GM12875 (cell line): ENCODE measurements at regions not wholly inside any gene's neighbourhood (a gene's known extent, or its start where the extent isn't known, plus 50 kb on each side); places are given as distances from the start of the nearest gene placed in this dataset.

Experiments
- H3K4me3 ChIP-seq: one replicate; pipeline ENCODE4 v1.5.1; 2011; ENCODE audit warnings: low read depth, low read length, control low read depth
- CTCF ChIP-seq: IDR thresholded peaks from 2 replicates; pipeline ENCODE4 v1.5.1; 2011; ENCODE audit warnings: low read depth, mild to moderate bottlenecking, control low read depth, inconsistent platforms, low read length, moderate library complexity, borderline replicate concordance; ENCODE audit not compliant: insufficient read depth

GRCh38 chr9:119509291-119509905 is 140.2 kb upstream of the BRINP1 start:
- TF ChIP-seq CTCF, result no peak
- no peak overlapping the region for H3K4me3 ChIP-seq

- no peak for TF ChIP-seq CTCF
- no peak overlapping the region for H3K4me3 ChIP-seq
Measured at GRCh38 chr9:119501374-119501773, 132.1 kb upstream of the BRINP1 start.

- no peak overlapping the region for H3K4me3 ChIP-seq
- no peak for TF ChIP-seq CTCF
Measured at GRCh38 chr9:119500072-119500771, 131.0 kb upstream of the BRINP1 start.

DNA sequence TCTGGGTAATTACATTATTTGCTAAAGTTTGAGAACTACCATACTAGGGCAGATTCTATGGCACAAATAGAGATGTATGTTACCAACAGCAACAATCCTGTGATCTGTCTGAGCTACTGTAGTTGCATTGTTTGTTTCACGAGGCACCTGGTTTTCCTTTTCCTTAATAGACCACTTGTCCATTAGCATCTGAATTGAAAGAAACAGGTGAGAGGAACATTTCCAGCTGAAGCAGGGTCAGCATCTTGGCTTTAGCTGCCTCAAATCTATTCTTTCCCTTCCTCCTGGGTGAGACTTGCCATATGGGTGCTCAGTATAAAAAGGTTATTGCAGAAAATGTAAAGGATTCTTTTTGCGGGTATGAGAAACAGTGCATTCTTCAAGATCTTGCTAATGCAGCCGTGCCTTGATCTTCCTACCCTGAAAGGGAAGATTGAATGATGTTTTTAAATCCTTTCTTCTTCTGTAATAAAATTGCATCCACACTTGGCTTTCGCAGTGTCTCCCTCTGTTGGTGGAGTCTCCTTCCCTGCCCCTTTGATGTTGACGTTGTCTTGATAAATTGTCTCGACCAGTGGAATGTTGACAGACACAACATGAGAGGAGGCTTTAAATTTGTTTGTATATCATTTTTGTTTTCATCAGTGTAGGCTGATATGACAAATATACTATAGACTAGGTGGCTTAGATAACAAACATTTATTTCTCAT is 118.0 kb upstream of the BRINP1 start:
- 0 out of 2 replicates have a peak, but pooled peaks have one; percentile 4 for TF ChIP-seq CTCF

DNA sequence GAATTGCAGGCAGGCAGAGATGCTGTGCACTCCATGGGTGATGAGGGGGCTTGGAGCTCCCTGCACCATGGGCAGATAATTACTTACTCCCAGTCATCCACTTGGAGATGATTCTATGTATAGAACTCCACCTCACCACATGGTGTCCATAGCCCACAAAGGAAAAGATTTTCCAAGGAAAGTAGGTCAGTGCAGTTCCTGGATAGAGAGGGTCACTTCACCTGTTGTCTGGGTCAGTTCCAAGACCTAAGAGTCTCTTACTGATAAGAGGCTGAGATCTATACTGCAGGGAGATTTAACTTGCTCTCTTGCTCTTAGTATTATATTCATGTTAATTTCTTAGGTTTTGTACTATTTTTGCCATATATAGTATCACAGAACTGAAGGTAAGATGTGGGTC is 113.9 kb upstream of the BRINP1 start:
- no peak for TF ChIP-seq CTCF

More for the DNA sequence above, 118.0 kb upstream of the BRINP1 start:
- H3K4me3 ChIP-seq, result no peak overlapping the region

GRCh38 chr9:119477197-119477596 is 108.0 kb upstream of the BRINP1 start:
- H3K4me3 ChIP-seq, result no peak overlapping the region
- TF ChIP-seq CTCF, result no peak

More for the DNA sequence above, 113.9 kb upstream of the BRINP1 start:
- H3K4me3 ChIP-seq, result no peak overlapping the region

GRCh38 chr9:119458068-119458467 is 88.8 kb upstream of the BRINP1 start:
- no peak overlapping the region for H3K4me3 ChIP-seq
- no peak for TF ChIP-seq CTCF
